HCT116 (cell line): ENCODE measurements at regions not wholly inside any gene's neighbourhood (a gene's known extent, or its start where the extent isn't known, plus 50 kb on each side); places are given as distances from the start of the nearest gene placed in this dataset.

Experiments used
- ATAC-seq: fragments of 200-7000 bp; cut with Tn5 transposase; 2 replicates; pipeline ENCODE4 v1.9.1; 2020; ENCODE audit warnings: mild to moderate bottlenecking, moderate library complexity
- BruUV-seq: library from RNA; stranded (reverse); fragments of 400-500 nt; replicated peaks from 2 replicates; lab custom pipeline; 2021; lab: Mats Ljungman, UMichigan
- CTCF ChIA-PET: fragments of 300-600 bp; sonication (Branson Sonifier 250); formaldehyde crosslinking; loops from one replicate; lab custom pipeline; 2021; ENCODE audit warnings: antibody characterized with exemption; lab: Charles Lee
- POLR2A ChIA-PET: fragments of 300-600, 350-600 bp; sonication (Branson Sonifier 250); formaldehyde crosslinking; loops from one replicate; lab custom pipeline; 2021; ENCODE audit warnings: antibody characterized with exemption; lab: Charles Lee
- RAD21 ChIA-PET, 2 experiments: fragments of 300-600 bp; sonication (Branson Sonifier 250); formaldehyde crosslinking; loops; one replicate each; lab custom pipeline; 2023; ENCODE audit warnings: low total read pairs in 2 of 2; ENCODE audit not compliant: uncharacterized antibody in 2 of 2, unreplicated experiment in 2 of 2, low non-redundant PET in 1 of 2; lab: Charles Lee
- DNase-seq: peaks from one replicate; pipeline ENCODE4 v3.0.0-alpha.2; 2010; ENCODE audit warnings: low read depth, low spot score
- H2AFZ ChIP-seq: fragments of 200-600 bp; shearing (Covaris generic), sonication (generic); 2 replicates; pipeline ENCODE4 v1.6.1; 2017; ENCODE audit warnings: low read depth, mixed run types, mixed read lengths, antibody characterized with exemption, low read length; ENCODE audit not compliant: poor library complexity, severe bottlenecking
- H3K27ac ChIP-seq: 2 replicates; pipeline ENCODE4 v1.5.1; 2012; ENCODE audit warnings: low read depth, low read length
- H3K27me3 ChIP-seq: fragments of 200-600 bp; sonication (generic); 2 replicates; pipeline ENCODE4 v1.6.1; 2016; ENCODE audit warnings: mixed run types, low read length, mixed read lengths; ENCODE audit not compliant: insufficient read depth
- H3K36me3 ChIP-seq, 2 experiments: fragments of 200-500 bp in 1 of 2; fragments of 200-600 bp in 1 of 2; sonication (Bioruptor generic) in 1 of 2; sonication (generic) in 1 of 2; 2 replicates each; pipeline versions ENCODE4 v1.5.1 to v1.6.1; 2014 to 2016; ENCODE audit warnings: low read length in 2 of 2, inconsistent platforms in 1 of 2, mixed read lengths in 1 of 2, mixed run types in 1 of 2; ENCODE audit not compliant: insufficient read depth in 2 of 2, control insufficient read depth in 1 of 2
- H3K4me1 ChIP-seq, 2 experiments: fragments of 200-600 bp in 1 of 2; sonication (generic) in 1 of 2; 2 replicates each; pipeline versions ENCODE4 v1.5.1 to v1.6.1; 2012 to 2017; ENCODE audit warnings: low read length in 2 of 2, inconsistent platforms in 1 of 2, mild to moderate bottlenecking in 1 of 2, mixed read lengths in 1 of 2, mixed run types in 1 of 2, moderate library complexity in 1 of 2; ENCODE audit not compliant: insufficient read depth in 2 of 2, control insufficient read depth in 1 of 2
- H3K4me2 ChIP-seq: fragments of 200-600 bp; sonication (generic); 2 replicates; pipeline ENCODE4 v1.6.1; 2017; ENCODE audit warnings: mixed run types, low read length, mixed read lengths
- H3K4me3 ChIP-seq, 2 experiments: fragments of 200-600 bp in 1 of 2; sonication (generic) in 1 of 2; replicated peaks in 1 of 2; 2 replicates each; pipeline ENCODE4 v1.5.1; 2011 to 2016; ENCODE audit warnings: low read length in 2 of 2, control low read depth in 1 of 2, low read depth in 1 of 2, mild to moderate bottlenecking in 1 of 2, mixed read lengths in 1 of 2, mixed run types in 1 of 2
- H3K79me2 ChIP-seq: fragments of 200-600 bp; sonication (generic); 2 replicates; pipeline ENCODE4 v1.6.1; 2017; ENCODE audit warnings: mild to moderate bottlenecking, mixed run types, low read length, moderate library complexity, mixed read lengths; ENCODE audit not compliant: insufficient read depth
- H3K9ac ChIP-seq: fragments of 200-600 bp; sonication (generic); 2 replicates; pipeline ENCODE4 v1.6.1; 2016; ENCODE audit warnings: low read length, mixed read lengths
- H3K9me2 ChIP-seq: fragments of 200-600 bp; sonication (generic), shearing (Covaris generic); 2 replicates; pipeline ENCODE4 v1.6.1; 2017; ENCODE audit warnings: mixed run types, mild to moderate bottlenecking, moderate library complexity; ENCODE audit not compliant: insufficient read depth
- H3K9me3 ChIP-seq, 2 experiments: fragments of 200-500 bp in 1 of 2; fragments of 200-600 bp in 1 of 2; sonication (Bioruptor generic) in 1 of 2; sonication (generic) in 1 of 2; 2 replicates each; pipeline ENCODE4 v1.6.1; 2014 to 2017; ENCODE audit warnings: low read length in 2 of 2, mixed read lengths in 2 of 2, inconsistent platforms in 1 of 2, low read depth in 1 of 2, mild to moderate bottlenecking in 1 of 2, mixed run types in 1 of 2, moderate library complexity in 1 of 2; ENCODE audit not compliant: control insufficient read depth in 1 of 2, insufficient read depth in 1 of 2
- H4K20me1 ChIP-seq: fragments of 200-600 bp; sonication (generic), shearing (Covaris generic); 2 replicates; pipeline ENCODE4 v1.6.1; 2017; ENCODE audit warnings: mixed run types, mild to moderate bottlenecking, moderate library complexity; ENCODE audit not compliant: insufficient read depth
- CBX3 ChIP-seq: IDR thresholded peaks from 2 replicates; pipeline ENCODE4 v1.6.1; 2012; ENCODE audit warnings: low read depth
- EGR1 ChIP-seq: IDR thresholded peaks from 2 replicates; pipeline ENCODE4 v1.6.1; 2012; ENCODE audit warnings: low read depth
- EZH2 ChIP-seq: fragments of 200-600 bp; sonication (generic); IDR thresholded peaks from 2 replicates; pipeline ENCODE4 v1.6.1; 2017; ENCODE audit warnings: antibody characterized with exemption, mixed run types
- FOSL1 ChIP-seq: IDR thresholded peaks from 2 replicates; pipeline ENCODE4 v1.6.1; 2012; ENCODE audit warnings: low read depth
- JUND ChIP-seq: IDR thresholded peaks from 2 replicates; pipeline ENCODE4 v1.6.1; 2012
- POLR2AphosphoS5 ChIP-seq: IDR thresholded peaks from 2 replicates; pipeline ENCODE4 v1.6.1; 2011; ENCODE audit warnings: mild to moderate bottlenecking, low read depth, low read length, moderate library complexity
- RAD21 ChIP-seq: IDR thresholded peaks from 2 replicates; pipeline ENCODE4 v1.6.1; 2012; ENCODE audit warnings: low read depth, mild to moderate bottlenecking
- SIN3A ChIP-seq: IDR thresholded peaks from 2 replicates; pipeline ENCODE4 v1.6.1; 2012; ENCODE audit warnings: low read depth
- SRF ChIP-seq: IDR thresholded peaks from 2 replicates; pipeline ENCODE4 v1.6.1; 2012; ENCODE audit warnings: low read depth
- TCF7L2 ChIP-seq: IDR thresholded peaks from 2 replicates; pipeline ENCODE4 v1.7.0; 2011; ENCODE audit warnings: borderline replicate concordance, inconsistent platforms; ENCODE audit not compliant: insufficient read depth, insufficient read length; ENCODE audit errors: extremely low read depth
- YY1 ChIP-seq: IDR thresholded peaks from 2 replicates; pipeline ENCODE4 v1.6.1; 2011; ENCODE audit warnings: low read length, low read depth, moderate library complexity, mild to moderate bottlenecking; ENCODE audit not compliant: insufficient replicate concordance; ENCODE audit errors: extremely low read depth
- ZFX ChIP-seq: fragments of 450-650 bp; IDR thresholded peaks from 2 replicates; pipeline ENCODE4 v1.6.1; 2017
- ZNF274 ChIP-seq: fragments of 200-500 bp; sonication (Bioruptor generic); IDR thresholded peaks from 2 replicates; pipeline ENCODE4 v1.6.1; 2014; ENCODE audit warnings: mild to moderate bottlenecking, low read depth, low read length, inconsistent platforms
- intact Hi-C: fragments of 100-400 bp; cut with micrococcal nuclease; formaldehyde crosslinking; loops from 2 replicates; pipeline ENCODE4 v1.10.0; 2022
- TF ChIP-seq, protein P1 (sequence below), 3 experiments: fragments of 200-600 bp in 1 of 3; sonication (generic) in 1 of 3; IDR thresholded peaks in 2 of 3; conservative IDR thresholded peaks in 1 of 3; 2 replicates each; pipeline ENCODE4 v1.5.1; 2012 to 2017; ENCODE audit warnings: low read depth in 2 of 3, low read length in 2 of 3, antibody characterized with exemption in 1 of 3, borderline replicate concordance in 1 of 3, control low read depth in 1 of 3, mild to moderate bottlenecking in 1 of 3, mixed read lengths in 1 of 3, mixed run types in 1 of 3, moderate library complexity in 1 of 3; ENCODE audit not compliant: insufficient read depth in 1 of 3
- TF ChIP-seq, protein P2 (sequence below): IDR thresholded peaks from 2 replicates; pipeline ENCODE4 v1.6.1; 2012
- TF ChIP-seq, protein P3 (sequence below): IDR thresholded peaks from 2 replicates; pipeline ENCODE4 v1.6.1; 2011; ENCODE audit warnings: mild to moderate bottlenecking, low read length, moderate library complexity; ENCODE audit not compliant: insufficient replicate concordance; ENCODE audit errors: extremely low read depth
- TF ChIP-seq, protein P4 (sequence below): IDR thresholded peaks from 2 replicates; pipeline ENCODE4 v1.6.1; 2012
- TF ChIP-seq, protein P5 (sequence below): IDR thresholded peaks from 2 replicates; pipeline ENCODE4 v1.6.1; 2012; ENCODE audit warnings: low read depth

DNA sequence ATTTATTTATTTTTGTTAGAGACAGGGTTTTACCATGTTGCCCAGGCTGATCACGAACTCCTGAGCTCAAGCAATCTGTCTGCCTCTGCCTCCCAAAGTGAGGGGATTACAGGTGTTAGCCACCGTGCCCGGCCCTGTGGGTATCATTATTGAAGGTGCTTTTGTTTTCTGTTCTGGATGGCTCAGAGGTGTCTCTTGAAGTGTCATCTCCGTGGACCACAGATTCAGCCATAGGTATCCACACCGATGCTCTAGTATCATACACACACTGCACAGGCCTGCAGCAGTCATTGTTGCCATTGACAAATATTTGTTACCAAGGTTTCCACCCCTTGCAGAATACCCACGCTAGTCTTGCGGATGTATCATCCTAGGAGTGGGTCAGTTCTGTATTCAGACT lies 446.2 kb downstream of the XYLT1 start:
- H3K9ac ChIP-seq, result no peak overlapping the region
- H3K9me2 ChIP-seq, result no peaks in the 10 kb centered on the region
- DNase-seq, result no peak
- no peaks in the 10 kb centered on the region for H3K79me2 ChIP-seq
- H3K27me3 ChIP-seq, result no peaks in the 10 kb centered on the region; the same call in 1 of the 2 replicates
- POLR2A ChIA-PET, result no interaction called here
- H3K27ac ChIP-seq, result no peak overlapping the region
- ATAC-seq, result no peak
- no peaks in the 10 kb centered on the region for H3K9me3 ChIP-seq
- H3K4me2 ChIP-seq, result no peak overlapping the region
- TF ChIP-seq EGR1, result no peak
- no peak for TF ChIP-seq YY1
- TF ChIP-seq, protein P1, sequence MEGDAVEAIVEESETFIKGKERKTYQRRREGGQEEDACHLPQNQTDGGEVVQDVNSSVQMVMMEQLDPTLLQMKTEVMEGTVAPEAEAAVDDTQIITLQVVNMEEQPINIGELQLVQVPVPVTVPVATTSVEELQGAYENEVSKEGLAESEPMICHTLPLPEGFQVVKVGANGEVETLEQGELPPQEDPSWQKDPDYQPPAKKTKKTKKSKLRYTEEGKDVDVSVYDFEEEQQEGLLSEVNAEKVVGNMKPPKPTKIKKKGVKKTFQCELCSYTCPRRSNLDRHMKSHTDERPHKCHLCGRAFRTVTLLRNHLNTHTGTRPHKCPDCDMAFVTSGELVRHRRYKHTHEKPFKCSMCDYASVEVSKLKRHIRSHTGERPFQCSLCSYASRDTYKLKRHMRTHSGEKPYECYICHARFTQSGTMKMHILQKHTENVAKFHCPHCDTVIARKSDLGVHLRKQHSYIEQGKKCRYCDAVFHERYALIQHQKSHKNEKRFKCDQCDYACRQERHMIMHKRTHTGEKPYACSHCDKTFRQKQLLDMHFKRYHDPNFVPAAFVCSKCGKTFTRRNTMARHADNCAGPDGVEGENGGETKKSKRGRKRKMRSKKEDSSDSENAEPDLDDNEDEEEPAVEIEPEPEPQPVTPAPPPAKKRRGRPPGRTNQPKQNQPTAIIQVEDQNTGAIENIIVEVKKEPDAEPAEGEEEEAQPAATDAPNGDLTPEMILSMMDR (IDR thresholded peaks at IDR 0.05 in 2 of 3, conservative IDR thresholded peaks at IDR 0.05 in 1 of 3; ENCODE audit: borderline replicate concordance in 1 of 3, insufficient read depth in 1 of 3, low read depth in 2 of 3, low read length in 2 of 3), result no peak
- no peak for TF ChIP-seq EZH2
- TF ChIP-seq, protein P2, sequence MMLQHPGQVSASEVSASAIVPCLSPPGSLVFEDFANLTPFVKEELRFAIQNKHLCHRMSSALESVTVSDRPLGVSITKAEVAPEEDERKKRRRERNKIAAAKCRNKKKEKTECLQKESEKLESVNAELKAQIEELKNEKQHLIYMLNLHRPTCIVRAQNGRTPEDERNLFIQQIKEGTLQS, result no peak
- TF ChIP-seq SIN3A, result no peak
- no peak for TF ChIP-seq CBX3
- TF ChIP-seq, protein P3, sequence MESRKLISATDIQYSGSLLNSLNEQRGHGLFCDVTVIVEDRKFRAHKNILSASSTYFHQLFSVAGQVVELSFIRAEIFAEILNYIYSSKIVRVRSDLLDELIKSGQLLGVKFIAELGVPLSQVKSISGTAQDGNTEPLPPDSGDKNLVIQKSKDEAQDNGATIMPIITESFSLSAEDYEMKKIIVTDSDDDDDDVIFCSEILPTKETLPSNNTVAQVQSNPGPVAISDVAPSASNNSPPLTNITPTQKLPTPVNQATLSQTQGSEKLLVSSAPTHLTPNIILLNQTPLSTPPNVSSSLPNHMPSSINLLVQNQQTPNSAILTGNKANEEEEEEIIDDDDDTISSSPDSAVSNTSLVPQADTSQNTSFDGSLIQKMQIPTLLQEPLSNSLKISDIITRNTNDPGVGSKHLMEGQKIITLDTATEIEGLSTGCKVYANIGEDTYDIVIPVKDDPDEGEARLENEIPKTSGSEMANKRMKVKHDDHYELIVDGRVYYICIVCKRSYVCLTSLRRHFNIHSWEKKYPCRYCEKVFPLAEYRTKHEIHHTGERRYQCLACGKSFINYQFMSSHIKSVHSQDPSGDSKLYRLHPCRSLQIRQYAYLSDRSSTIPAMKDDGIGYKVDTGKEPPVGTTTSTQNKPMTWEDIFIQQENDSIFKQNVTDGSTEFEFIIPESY, result no peak
- TF ChIP-seq ZFX, result no peak
- TF ChIP-seq POLR2AphosphoS5, result no peak
- TF ChIP-seq RAD21, result no peak
- TF ChIP-seq FOSL1, result no peak
- TF ChIP-seq, protein P4, sequence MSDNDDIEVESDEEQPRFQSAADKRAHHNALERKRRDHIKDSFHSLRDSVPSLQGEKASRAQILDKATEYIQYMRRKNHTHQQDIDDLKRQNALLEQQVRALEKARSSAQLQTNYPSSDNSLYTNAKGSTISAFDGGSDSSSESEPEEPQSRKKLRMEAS, result no peak
- TF ChIP-seq SRF, result no peak
- TF ChIP-seq TCF7L2, result no peak
- TF ChIP-seq ZNF274, result no peak
- TF ChIP-seq JUND, result no peak
- TF ChIP-seq, protein P5, sequence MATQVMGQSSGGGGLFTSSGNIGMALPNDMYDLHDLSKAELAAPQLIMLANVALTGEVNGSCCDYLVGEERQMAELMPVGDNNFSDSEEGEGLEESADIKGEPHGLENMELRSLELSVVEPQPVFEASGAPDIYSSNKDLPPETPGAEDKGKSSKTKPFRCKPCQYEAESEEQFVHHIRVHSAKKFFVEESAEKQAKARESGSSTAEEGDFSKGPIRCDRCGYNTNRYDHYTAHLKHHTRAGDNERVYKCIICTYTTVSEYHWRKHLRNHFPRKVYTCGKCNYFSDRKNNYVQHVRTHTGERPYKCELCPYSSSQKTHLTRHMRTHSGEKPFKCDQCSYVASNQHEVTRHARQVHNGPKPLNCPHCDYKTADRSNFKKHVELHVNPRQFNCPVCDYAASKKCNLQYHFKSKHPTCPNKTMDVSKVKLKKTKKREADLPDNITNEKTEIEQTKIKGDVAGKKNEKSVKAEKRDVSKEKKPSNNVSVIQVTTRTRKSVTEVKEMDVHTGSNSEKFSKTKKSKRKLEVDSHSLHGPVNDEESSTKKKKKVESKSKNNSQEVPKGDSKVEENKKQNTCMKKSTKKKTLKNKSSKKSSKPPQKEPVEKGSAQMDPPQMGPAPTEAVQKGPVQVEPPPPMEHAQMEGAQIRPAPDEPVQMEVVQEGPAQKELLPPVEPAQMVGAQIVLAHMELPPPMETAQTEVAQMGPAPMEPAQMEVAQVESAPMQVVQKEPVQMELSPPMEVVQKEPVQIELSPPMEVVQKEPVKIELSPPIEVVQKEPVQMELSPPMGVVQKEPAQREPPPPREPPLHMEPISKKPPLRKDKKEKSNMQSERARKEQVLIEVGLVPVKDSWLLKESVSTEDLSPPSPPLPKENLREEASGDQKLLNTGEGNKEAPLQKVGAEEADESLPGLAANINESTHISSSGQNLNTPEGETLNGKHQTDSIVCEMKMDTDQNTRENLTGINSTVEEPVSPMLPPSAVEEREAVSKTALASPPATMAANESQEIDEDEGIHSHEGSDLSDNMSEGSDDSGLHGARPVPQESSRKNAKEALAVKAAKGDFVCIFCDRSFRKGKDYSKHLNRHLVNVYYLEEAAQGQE, result no peak
- TF ChIP-seq, all 23 proteins: peak for 0
- H3K4me3 ChIP-seq, result no peak overlapping the region
- ChIA-PET RAD21 (no interaction called here), CTCF (no interaction called here)
- no peaks in the 10 kb centered on the region for H4K20me1 ChIP-seq
- H3K36me3 ChIP-seq, result no peaks in the 10 kb centered on the region
- H2AFZ ChIP-seq, result no peak overlapping the region
- intact Hi-C loops, result no loop called here
- H3K4me1 ChIP-seq, result no peaks in the 10 kb centered on the region
- BruUV-seq, result no TSS peak
